GM18868 (cell line): ENCODE measurements at regions not wholly inside any gene's neighbourhood (a gene's known extent, or its start where the extent isn't known, plus 50 kb on each side); places are given as distances from the start of the nearest gene placed in this dataset.
"Not testable (repeated sequence)": the region's sequence is repeated elsewhere in the genome, so short reads cannot be mapped to it uniquely, and the experiment has no call there.

Experiments used
- ATAC-seq: cut with Tn5 transposase; IDR thresholded peaks from one replicate; pipeline ENCODE4 v1.9.1; 2021; ENCODE audit warnings: mild to moderate bottlenecking, moderate library complexity; ENCODE audit not compliant: unreplicated experiment

DNA sequence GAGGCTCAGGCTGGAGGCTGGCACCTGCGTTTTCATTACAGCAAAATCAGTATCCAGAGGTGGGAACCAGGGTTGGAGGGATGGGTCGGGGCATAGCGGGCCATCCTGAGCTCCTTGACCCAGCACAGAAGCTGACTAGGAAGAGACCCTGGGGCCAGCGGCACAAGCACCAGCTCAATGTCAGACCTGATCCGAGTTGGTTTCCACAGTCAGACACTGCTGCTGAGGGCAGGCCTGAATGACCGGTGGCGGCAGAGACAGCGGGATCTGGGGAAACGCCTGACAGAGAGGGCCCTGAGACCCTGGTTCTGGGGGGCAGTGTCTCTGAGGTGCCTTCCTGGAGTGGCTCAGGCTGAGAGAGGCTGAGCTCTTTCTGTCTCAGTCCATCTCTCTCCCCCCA, 162.0 kb upstream of the C1orf174 start:
- ATAC-seq: no peak

DNA sequence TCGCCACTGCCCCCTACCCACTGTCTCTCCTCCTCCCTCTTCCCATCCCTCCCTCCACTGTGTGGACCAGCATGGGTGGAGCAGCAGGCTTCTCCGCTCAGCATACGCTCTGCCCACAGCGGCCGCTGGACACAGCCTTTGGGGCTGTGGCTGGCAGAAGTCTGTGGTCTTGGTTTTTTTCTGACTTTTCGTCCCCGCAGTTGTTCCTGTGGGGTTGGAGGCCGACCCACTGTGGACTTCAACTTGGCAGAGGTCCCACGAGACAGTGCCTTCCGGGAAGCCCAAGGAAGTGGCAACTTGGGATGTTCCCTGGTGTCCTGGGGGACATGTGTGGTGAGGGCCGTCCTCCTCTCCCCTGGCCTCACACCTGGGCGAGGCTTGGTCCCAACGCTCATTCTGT, 162.5 kb upstream of the C1orf174 start:
- no peak for ATAC-seq

DNA sequence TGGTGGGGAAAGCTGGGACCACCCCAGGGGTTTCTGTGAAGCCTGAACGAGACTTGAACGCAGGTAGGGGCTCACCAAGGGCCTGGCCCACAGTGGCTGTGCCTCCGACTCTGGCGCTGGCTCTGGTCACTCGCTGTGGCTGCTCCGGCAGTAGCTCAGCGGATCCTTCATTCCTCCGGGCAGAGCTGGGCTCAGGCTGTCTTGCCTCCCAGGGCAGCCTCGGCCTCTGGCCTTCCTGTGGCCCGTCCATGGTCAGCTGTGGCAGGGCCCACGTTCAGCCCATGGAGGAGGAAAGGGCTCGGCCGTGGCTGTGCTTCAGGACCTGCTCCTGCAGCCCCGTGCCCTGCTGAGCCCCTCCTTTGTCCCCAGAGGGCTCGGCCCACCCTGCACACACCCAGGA, 162.9 kb upstream of the C1orf174 start:
- ATAC-seq: no peak

DNA sequence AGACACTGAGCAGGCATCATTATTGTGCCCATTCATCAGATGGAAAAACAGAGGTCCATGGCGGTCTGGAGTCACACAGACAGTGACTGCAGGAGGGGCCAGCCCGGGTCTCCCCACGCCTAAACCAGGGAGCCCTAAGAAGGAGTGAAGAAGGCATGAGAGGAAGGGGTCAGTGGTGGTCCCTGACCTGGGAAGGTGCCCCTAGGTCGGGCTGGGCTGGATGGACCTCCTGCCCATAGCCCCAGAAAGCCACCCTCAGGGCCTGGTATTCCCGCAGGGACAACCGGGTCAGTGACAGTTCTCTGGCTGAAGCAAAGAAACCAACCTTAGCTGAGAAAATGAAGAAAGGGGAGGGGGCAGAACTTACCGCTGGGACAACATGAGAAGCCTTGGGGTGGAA, 163.4 kb upstream of the C1orf174 start:
- no peak for ATAC-seq

DNA sequence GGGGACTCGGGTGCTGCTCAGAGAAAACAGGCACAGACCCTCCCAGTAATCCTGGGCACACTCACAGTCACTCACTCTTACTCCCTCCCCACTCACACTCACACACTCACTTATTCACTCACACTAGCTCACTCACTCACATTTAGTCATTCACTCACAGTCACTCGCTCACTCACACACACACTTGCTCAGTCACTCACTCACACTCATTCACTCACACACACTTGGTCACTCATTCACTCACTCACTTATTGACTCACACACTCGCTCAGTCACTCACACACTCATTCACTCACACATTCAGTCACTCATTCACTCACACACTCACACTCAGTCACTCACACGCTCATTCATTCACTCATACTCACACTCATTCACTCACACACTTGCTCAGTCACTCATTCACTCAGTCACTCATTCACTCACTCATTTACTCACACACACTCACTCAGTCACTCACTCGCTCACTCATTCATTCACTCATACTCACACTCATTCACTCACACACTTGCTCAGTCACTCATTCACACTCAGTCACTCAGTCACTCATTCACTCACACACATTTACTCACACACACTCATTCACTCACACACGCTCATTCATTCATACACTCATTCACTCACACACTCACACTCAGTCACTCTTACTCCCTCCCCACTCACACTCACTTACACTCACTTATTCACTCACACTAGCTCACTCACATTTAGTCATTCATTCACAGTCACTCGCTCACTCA, 164.2 kb upstream of the C1orf174 start:
- no peak for ATAC-seq

DNA sequence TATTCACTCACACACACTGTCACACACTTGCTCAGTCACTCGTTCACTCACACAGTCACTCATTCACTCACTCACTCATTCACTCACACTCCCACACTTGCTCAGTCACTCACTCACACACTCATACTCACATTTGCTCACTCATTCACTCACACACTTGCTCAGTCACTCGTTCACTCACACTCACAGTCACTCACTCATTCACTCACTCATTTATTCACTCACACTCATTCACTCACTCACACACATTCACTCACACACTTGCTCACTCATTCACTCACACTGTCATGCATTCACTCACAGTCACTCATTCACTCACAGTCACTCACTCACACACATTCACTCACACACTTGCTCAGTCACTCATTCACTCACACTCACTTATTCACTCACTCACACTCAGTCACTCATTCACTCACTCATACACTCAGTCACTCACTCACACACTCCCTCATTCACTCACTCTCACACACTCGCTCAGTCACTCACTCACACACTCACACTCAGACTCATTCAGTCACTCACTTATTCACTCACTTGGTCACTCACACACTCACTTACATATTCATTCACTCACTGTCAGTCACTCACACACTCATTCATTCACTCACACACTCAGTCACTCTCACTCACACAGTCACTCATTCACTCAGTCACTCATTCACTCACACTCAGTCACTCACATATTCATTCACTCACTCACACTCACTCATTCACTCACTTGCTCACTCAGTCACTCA, 167.0 kb upstream of the C1orf174 start:
- ATAC-seq: no peak

DNA sequence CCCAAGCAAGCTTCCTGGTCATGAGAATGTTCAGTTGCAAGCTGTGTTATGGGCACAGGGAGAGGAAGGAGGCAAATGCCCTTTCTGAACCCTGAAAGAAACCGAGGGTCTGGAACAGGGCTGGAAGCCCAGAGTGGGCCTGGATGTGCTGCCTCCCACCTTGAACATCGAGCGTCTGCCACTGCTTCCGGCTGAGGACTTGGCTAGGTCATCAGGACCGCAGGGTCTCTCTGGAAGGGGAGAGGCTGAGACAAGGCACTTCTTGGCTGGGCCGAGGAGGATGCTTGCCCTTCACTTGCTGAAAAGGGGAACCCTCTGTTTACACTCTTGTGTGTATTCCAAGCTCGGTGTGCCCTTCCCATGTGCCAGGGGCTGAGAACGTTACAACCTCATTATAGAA, 168.0 kb upstream of the C1orf174 start:
- no peak for ATAC-seq

DNA sequence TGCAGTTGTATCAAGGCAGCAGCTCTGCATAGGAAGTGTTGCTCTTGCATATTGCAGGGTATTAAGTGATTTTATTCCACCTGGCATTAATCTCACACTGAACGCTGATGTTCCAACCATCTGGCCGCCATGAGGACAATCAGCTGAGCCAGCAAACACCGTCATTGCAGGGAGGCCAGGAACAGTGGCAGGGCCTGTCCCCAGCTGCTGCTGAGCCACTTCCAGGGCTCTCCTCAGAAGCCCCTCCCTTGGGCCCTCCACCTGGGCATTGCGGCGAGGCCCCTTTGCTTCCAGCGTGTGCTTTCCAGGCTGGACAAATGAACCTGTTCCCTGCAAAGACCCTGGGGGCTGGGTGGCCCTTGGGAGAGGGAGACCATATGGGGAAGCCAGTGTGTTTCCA, 171.6 kb upstream of the C1orf174 start:
- no peak for ATAC-seq

DNA sequence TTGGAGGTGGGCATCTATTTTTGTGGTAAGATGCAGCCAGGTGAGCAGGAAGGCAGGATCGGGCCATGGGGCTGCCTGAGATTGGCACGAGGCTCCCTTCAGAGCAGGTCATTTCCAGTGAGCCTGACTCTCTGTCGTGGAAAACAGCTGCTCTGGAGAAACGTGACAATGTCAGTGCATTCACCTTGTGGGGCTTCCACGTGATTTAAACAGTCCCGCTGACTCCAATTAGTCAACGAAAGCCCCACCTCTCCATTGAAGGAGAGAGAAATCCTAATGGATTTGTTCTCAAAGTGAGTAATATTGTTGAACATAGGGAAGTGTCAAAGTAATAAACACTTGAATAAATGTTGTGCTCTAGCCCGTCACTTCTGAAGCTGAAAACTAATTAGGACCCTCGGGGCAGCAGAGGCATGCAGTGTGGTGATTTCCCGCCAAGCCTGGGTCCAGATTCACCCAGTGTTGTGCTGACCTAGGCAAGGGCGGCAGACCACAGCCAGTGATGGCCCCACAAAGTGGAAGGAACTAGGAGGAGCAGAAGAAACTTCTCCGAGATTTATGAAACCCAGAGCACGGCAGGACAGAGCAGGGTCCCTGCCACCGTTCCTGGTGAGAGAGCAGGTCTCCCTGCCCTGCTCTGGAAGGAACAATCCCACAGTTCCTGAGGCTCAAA, 172.5 kb upstream of the C1orf174 start:
- ATAC-seq: no peak

DNA sequence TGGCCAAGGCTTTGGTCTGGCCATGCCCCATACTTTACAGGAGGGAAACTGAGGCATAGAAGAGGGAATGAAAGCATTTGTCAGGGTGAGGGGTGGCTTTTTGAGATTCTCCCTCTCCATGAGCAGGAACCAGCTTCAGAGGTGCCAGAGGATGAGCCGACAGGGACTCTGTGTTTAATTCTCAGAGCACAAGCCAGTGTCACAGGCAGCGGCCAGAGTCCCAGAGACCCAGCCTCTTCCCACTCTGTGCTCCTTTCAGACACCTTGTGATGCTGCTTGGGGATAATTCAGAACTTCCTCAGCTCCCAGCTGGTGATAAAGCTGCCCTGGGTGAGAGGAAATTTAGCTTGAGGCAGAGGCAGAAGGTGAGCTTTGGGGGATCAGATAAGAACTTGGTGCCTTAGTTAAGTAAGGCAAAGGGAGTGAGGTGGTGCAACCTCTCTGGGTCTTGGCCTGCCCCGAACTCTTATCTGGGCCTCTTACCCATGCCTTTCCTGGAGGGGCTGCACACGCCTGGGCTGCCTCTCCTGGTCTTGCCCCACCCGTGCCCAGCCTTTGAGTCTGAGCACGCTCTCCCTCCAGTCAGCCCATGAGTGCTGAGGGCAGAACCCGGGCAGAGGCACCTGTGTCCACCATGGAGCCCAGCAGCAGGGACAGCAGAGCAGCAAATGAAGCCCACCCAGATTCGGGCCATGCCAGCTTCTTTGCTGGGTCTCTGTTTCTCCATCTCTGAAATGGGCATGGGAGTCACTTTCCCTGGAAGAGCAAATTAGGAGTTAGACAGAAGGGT, 175.6 kb upstream of the C1orf174 start:
- ATAC-seq: no peak

DNA sequence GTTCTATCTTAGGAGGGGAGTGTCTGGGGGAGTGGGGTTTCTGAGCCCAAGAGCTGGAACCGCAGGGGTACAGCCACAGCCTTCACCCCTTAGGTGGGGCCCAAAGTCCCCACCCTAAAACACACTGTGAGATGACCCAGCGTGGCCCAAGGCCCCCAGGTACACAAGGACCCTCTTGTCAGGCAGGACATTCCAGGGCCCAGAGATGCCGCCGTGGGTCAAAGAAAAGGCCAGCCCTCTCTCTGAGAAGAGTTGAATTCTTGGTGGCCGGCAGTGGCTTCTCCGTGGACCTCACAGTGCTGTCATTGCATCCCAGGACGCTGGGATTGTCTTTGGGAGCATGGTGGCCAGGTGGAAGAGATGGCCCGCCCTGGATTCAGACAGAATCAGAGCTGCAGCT, 176.3 kb upstream of the C1orf174 start:
- ATAC-seq: no peak

DNA sequence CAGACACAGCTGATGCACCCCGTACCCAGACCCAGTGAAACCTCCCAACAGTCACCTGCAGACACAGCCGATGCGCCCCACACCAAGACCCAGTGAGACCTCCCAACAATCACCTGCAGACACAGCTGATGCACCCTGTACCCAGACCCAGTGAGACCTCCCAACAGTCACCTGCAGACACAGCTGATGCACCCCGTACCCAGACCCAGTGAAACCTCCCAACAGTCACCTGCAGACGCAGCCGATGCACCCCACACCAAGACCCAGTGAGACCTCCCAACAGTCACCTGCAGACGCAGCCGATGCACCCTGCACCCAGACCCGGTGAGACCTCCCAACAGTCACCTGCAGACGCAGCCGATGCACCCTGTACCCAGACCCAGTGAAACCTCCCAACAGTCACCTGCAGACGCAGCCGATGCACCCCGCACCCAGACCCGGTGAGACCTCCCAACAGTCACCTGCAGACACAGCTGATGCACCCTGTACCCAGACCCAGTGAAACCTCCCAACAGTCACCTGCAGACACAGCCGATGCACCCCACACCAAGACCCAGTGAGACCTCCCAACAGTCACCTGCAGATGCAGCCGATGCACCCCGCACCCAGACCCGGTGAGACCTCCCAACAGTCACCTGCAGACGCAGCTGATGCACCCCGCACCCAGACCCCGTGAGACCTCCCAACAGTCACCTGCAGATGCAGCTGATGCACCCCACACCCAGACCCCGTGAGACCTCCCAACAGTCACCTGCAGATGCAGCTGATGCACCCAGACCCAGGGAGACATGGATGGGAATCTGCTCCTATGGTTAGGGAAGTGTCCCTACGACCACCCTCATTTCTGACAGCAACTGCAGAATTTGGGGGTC, 178.3 kb upstream of the C1orf174 start:
- ATAC-seq: not testable (repeated sequence)

DNA sequence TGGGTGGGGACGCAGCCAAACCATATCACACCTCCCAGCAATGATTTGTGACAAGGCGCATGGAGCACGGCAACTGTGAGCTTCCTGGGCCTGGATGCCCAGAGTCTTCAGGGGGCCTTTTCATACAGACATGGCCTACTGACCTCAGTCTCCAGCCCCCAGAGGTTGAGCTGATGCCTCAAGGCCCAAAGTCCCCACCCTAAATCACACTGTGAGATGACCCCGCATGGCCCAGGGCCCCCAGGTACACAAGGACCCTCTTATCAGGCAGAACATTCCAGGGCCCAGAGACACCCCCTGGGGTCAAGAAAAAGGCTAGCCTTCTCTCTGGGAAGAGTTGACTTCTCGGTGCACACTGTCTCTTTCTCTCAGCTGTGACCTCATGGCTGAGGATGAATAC, 179.7 kb upstream of the C1orf174 start:
- no peak for ATAC-seq

DNA sequence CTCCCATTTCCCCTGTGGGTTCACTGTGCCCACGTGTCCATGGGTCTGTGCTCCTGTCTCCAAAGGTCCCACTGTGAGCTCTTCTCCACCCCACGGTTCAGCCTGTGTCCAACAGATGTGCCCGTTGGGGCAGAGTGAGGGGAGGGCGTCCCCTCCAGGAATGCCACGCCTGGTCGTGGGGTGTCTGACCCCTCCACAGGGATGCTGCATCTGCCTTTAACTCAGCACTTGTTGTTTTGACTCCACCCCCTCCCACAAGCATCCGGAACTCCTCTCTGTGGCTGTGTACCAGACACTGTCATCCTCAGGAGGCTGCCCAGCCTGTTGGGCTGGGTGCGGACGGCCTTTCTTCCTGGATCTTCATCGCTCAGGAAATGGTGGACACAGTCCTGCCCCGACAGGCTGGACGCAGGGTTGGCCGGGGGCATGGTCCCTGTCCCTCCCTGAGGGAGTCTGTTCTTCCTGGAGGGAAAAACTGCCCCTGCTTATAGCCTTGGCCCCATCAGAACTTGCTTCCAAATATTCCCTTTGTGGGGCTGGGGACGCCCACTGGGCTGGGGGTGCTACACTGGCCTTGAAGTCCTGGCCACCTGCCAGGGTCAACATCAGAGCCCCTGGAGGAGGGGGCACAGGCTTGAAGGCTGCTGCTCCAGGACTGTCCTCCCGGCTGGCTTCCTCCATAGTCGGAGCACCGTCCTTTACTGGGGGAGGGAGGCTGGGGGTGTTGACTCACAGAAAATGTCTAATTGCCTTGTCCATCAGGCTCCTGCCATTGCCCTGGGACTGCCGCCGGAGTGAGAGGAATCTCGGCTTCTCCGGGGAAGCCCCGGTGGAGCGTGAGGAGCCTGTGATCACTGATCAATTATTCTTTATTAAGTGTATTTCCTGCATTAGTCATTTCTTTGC, 182.0 kb upstream of the C1orf174 start:
- ATAC-seq: no peak

DNA sequence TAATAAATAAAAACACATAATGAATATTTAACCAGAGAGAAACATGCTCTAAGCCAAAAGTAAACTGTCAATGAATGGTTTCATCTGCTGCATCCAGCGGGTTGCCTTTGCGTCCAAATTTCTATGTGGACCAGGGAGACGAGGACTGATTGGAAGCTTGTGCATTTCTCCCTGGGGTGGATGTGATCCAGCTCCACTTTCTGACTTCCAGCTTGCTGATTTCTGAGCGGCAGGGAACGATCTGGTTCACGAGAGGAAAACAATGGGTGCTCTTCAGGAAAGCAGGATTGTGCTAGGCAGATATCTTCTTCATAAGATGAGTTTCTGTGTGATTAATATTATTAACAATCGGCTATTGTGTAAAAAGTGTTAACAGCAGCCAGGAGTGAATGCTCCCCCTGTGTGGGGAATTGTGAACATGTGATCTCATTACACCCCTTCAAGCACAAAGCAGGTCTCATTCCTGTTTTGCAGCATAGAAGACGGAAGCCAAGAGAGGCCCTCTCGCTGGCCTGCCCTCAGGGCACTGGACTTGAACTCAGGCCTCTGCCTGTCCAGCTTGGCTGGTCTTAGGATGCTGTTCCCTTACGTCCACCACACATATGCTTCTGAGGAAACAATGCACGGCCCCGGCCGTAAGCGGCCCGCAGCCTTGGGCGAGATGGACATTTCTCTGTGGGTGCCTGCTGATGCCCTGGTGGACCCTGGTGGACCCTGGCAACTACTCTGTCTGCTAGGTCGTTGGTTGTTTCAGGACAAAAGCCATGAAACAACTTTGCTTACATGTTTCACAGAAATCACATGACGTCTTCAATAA, 183.4 kb upstream of the C1orf174 start:
- ATAC-seq: no peak

DNA sequence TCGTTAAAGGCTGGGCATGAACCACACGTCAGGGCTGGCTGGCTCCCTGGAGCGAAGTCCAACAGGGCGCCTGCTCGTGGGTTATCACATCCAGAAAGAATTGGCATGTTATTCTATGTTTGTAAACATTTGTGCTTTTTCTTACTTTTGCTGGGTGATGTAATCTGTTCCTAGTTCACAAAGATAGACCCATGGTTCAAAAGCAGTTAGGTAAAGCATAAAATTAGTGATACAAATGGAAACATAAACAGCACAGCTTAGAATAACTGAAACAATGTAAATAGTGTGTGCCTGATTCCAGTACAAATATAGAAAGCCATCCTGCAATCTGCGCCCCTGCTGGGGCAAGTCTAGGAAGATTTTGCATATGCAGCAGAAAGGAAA, 184.0 kb upstream of the C1orf174 start:
- no peak for ATAC-seq

DNA sequence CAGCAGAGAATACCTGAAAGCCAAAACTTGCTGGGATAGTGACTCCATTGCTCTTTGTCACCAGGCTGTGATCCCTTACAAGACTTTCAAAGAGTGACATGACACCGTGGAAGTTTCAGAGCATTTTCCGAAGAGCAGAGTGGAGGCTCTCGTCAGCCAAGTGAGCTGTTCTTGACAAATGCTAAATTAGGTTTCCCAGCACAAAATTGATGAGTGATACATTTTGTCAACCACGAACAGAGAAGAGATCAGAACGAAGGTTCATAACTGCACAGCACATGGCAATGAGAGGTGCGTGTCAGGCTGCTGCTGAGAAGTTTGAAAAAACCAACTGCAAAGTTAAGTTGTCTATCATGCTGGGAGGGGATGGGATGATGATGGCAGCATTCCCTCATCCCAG, 184.4 kb upstream of the C1orf174 start:
- ATAC-seq: no peak

DNA sequence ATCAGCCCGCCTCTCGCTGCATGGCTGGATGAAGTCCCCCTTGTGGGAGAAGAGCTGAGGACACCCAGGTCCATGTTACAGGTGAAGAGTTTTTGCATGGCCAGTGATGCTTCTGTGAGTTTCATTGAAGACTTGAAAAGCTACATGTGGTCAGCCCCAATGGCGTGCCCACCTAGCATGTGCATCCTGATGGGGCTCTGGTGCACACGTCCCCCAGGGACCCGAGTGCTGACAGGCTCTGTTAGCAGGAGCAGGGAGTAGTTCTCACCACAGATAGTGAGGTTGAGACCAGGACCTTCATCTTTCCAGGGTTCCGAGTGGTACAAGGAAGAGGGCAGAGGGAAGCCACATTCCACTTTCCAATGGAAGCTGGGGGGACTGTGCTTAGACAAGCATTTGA, 184.8 kb upstream of the C1orf174 start:
- no peak for ATAC-seq

DNA sequence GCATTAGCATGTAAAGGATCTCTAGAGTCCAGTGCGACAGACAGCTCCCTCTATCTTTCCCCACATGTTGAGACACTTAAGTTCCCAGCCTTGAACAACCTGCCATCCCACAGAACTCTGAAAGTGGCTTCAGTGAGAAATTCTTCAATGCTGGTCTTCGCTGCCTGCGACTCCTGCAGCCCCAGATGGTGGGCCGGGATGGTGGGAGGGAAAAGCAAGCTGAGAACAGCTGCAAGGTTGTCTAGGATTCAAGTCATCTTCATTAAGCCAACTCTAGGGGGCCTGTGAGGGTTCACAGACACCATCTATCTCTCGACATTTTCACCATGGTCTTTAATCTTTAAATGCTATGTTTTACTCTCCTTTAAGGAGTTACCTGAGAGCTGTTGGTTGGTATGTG, 185.5 kb upstream of the C1orf174 start:
- no peak for ATAC-seq
